Non-pigmented ciliary epithelial cell (primary cell): ENCODE measurements at regions not wholly inside any gene's neighbourhood (a gene's known extent, or its start where the extent isn't known, plus 50 kb on each side); places are given as distances from the start of the nearest gene placed in this dataset.

Experiments used
- DNase-seq: peaks from one replicate; pipeline ENCODE4 v3.0.0-alpha.2; 2010; ENCODE audit warnings: low read depth

GRCh38 chr20:48463916-48464315, 363.9 kb downstream of the PREX1 start:
- DNase-seq: peak; percentile 14

GRCh38 chr20:48463096-48463720, 364.6 kb downstream of the PREX1 start:
- no peak for DNase-seq

- DNase-seq: no peak
Observed at GRCh38 chr20:48461735-48462119, 366.1 kb downstream of the PREX1 start.

GRCh38 chr20:48461091-48461734, 366.6 kb downstream of the PREX1 start:
- no peak for DNase-seq

- no peak for DNase-seq
Observed at GRCh38 chr20:48460681-48461080, 367.1 kb downstream of the PREX1 start.

- no peak for DNase-seq
Observed at GRCh38 chr20:48459722-48460395, 367.9 kb downstream of the PREX1 start.

- DNase-seq: no peak
Observed at GRCh38 chr20:48458601-48459385, 369.0 kb downstream of the PREX1 start.

- no peak for DNase-seq
Observed at GRCh38 chr20:48458003-48458377, 369.8 kb downstream of the PREX1 start.

GRCh38 chr20:48457193-48458002, 370.4 kb downstream of the PREX1 start:
- no peak for DNase-seq

GRCh38 chr20:48456366-48457192, 371.2 kb downstream of the PREX1 start:
- DNase-seq: no peak

- no peak for DNase-seq
Observed at GRCh38 chr20:48455651-48456365, 372.0 kb downstream of the PREX1 start.

- no peak for DNase-seq
Observed at GRCh38 chr20:48454671-48455490, 372.9 kb downstream of the PREX1 start.

- no peak for DNase-seq
Observed at GRCh38 chr20:48453477-48454093, 374.2 kb downstream of the PREX1 start.

GRCh38 chr20:48451401-48451800, 376.4 kb downstream of the PREX1 start:
- DNase-seq: no peak

GRCh38 chr20:48448666-48449600, 378.9 kb downstream of the PREX1 start:
- DNase-seq: no peak

GRCh38 chr20:48447456-48447855, 380.3 kb downstream of the PREX1 start:
- no peak for DNase-seq

GRCh38 chr20:48445827-48446226, 382.0 kb downstream of the PREX1 start:
- DNase-seq: no peak

GRCh38 chr20:48444249-48444648, 383.6 kb downstream of the PREX1 start:
- DNase-seq: no peak
